ENCODE measurements at regions not wholly inside any gene's neighbourhood (a gene's known extent, or its start where the extent isn't known, plus 50 kb on each side); places are given as distances from the start of the nearest gene placed in this dataset.
"Not testable (repeated sequence)": the region's sequence is repeated elsewhere in the genome, so short reads cannot be mapped to it uniquely, and the experiment has no call there.

- peaks cover 37% of the 10 kb centered on the region for H3K9me3 Mint-ChIP-seq
- H3K36me3 Mint-ChIP-seq (ENCODE audit: low read depth), result no peaks in the 10 kb centered on the region
- H3K4me1 Mint-ChIP-seq (ENCODE audit: low read depth), result no peaks in the 10 kb centered on the region
- H3K27ac Mint-ChIP-seq, result no peak overlapping the region
- no peaks in the 10 kb centered on the region for H3K27me3 Mint-ChIP-seq (ENCODE audit: low read depth)
- intact Hi-C loops (cut with micrococcal nuclease), result no loop called here
- no peak overlapping the region for H3K4me3 Mint-ChIP-seq (ENCODE audit: low read depth)
- DNase-seq (ENCODE audit: low spot score), result no peak
Observed at GRCh38 chr5:2549354-2549753, 202.1 kb downstream of the IRX2 start.

DNA sequence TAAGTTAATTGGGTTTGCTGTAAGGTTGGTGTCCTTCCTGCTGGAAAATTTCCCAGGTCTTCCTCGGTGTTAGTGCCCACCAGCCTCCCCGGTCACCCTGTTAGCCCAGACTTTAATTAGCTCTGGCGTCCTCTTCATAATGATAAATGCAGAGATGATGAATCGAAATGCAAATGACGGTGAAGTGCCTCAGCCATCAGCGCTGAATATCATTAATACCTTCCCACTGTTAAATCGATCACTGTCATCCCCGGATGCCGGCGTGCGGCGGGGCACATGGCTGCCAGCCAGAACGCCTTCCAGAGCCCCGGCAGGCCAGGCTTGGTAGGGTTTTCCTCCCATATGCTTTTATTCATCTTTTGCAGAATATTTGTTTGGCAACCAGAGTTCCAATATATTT is 204.5 kb downstream of the IRX2 start:
- intact Hi-C loops (cut with micrococcal nuclease), result no loop called here
- H3K36me3 Mint-ChIP-seq (ENCODE audit: low read depth), result no peaks in the 10 kb centered on the region
- no peak for DNase-seq (ENCODE audit: low spot score)
- H3K27ac Mint-ChIP-seq, result no peak overlapping the region
- H3K4me1 Mint-ChIP-seq (ENCODE audit: low read depth), result no peaks in the 10 kb centered on the region
- no peaks in the 10 kb centered on the region for H3K27me3 Mint-ChIP-seq (ENCODE audit: low read depth)
- peaks cover 19% of the 10 kb centered on the region for H3K9me3 Mint-ChIP-seq
- H3K4me3 Mint-ChIP-seq (ENCODE audit: low read depth), result no peak overlapping the region

GRCh38 chr5:2544003-2544402 is 207.5 kb downstream of the IRX2 start:
- Mint-ChIP-seq H3K27me3 (ENCODE audit: low read depth) (no peaks in the 10 kb centered on the region), H3K27ac (no peak overlapping the region), H3K9me3 (peaks cover 33% of the 10 kb centered on the region), H3K4me3 (ENCODE audit: low read depth) (no peak overlapping the region), H3K36me3 (ENCODE audit: low read depth) (no peaks in the 10 kb centered on the region), H3K4me1 (ENCODE audit: low read depth) (no peaks in the 10 kb centered on the region)
- no peak for DNase-seq (ENCODE audit: low spot score)
- intact Hi-C loops (cut with micrococcal nuclease), result no loop called here

GRCh38 chr5:2542821-2543220 is 208.7 kb downstream of the IRX2 start:
- no peak overlapping the region for H3K4me3 Mint-ChIP-seq (ENCODE audit: low read depth)

DNA sequence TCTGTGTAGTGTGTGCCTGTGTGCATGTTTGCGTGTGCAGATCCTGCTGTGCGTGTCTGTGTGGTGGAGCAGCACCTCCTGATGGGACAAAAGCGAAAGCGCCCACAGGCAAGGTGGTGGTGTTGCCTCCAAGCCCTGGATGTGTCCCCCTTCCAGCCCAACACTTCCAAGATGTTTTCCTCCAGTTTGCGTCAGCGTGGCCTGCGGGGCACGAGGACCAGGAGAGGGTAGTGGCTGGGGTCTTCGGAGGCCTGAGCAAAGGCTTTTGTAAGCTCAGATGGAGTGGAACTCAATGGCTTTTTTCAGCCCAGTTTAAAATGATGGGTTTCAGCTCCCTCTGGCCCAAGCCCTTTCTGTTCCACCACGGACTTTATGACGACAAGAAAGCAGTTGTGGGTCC is 209.5 kb downstream of the IRX2 start:
- Mint-ChIP-seq H3K36me3 (ENCODE audit: low read depth) (no peaks in the 10 kb centered on the region), H3K4me3 (ENCODE audit: low read depth) (no peak overlapping the region), H3K4me1 (ENCODE audit: low read depth) (no peaks in the 10 kb centered on the region), H3K27me3 (ENCODE audit: low read depth) (no peaks in the 10 kb centered on the region), H3K9me3 (peaks cover 25% of the 10 kb centered on the region), H3K27ac (no peak overlapping the region)
- intact Hi-C loops (cut with micrococcal nuclease), result no loop called here
- DNase-seq (ENCODE audit: low spot score), result no peak

More at GRCh38 chr5:2542821-2543220, 208.7 kb downstream of the IRX2 start:
- no peak for DNase-seq (ENCODE audit: low spot score)
- no peaks in the 10 kb centered on the region for H3K4me1 Mint-ChIP-seq (ENCODE audit: low read depth)
- H3K36me3 Mint-ChIP-seq (ENCODE audit: low read depth), result no peaks in the 10 kb centered on the region
- peaks cover 25% of the 10 kb centered on the region for H3K9me3 Mint-ChIP-seq
- no peaks in the 10 kb centered on the region for H3K27me3 Mint-ChIP-seq (ENCODE audit: low read depth)
- intact Hi-C loops (cut with micrococcal nuclease), result no loop called here
- H3K27ac Mint-ChIP-seq, result no peak overlapping the region

GRCh38 chr5:2538169-2538568 is 213.3 kb downstream of the IRX2 start:
- H3K27ac Mint-ChIP-seq, result no peak overlapping the region
- no peak overlapping the region for H3K4me3 Mint-ChIP-seq (ENCODE audit: low read depth)
- intact Hi-C loops (cut with micrococcal nuclease), result no loop called here
- H3K27me3 Mint-ChIP-seq (ENCODE audit: low read depth), result no peaks in the 10 kb centered on the region
- H3K36me3 Mint-ChIP-seq (ENCODE audit: low read depth), result no peaks in the 10 kb centered on the region
- DNase-seq (ENCODE audit: low spot score), result no peak
- H3K9me3 Mint-ChIP-seq, result peaks cover 21% of the 10 kb centered on the region
- no peaks in the 10 kb centered on the region for H3K4me1 Mint-ChIP-seq (ENCODE audit: low read depth)

GRCh38 chr5:2537378-2538145 is 213.9 kb downstream of the IRX2 start:
- DNase-seq (ENCODE audit: low spot score), result no peak
- Mint-ChIP-seq H3K27me3 (ENCODE audit: low read depth) (no peaks in the 10 kb centered on the region), H3K27ac (no peak overlapping the region), H3K4me1 (ENCODE audit: low read depth) (no peaks in the 10 kb centered on the region), H3K4me3 (ENCODE audit: low read depth) (no peak overlapping the region), H3K9me3 (peaks cover 25% of the 10 kb centered on the region), H3K36me3 (ENCODE audit: low read depth) (no peaks in the 10 kb centered on the region)
- intact Hi-C loops (cut with micrococcal nuclease), result no loop called here

DNA sequence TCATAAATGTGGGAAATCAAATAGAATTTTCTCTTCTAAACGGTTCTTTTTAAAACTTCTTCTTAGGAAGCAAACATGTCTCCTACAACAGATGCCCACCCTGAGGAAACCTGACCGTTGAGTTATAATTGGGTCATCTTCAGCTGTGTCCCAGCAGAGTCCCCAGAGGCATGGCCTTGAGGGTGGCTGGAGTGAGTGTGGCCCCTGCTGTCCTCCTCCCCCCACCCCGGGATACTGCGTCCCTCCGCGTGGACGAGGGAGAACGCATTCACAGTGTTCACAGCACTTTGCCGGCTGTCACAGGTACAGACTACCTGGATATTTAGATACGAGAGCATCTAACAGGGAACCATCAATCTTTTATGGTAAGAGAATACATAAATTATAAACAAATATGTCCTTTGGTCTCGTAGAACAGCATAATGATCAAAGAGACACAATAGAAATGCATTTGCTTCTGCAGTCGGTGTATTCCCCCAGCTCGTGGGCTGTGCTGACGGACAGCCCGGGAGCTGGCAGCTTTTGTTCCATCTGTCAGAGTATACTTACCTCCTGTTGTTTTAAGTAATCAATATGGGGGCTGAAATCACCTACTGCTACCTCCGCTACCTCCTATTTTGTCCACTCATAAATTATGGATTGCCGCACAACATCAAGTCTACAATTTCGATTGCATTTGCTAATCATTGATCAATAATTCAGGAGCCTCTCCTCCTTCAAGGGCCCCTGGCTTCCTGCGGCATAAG is 214.7 kb downstream of the IRX2 start:
- Mint-ChIP-seq H3K36me3 (ENCODE audit: low read depth) (no peaks in the 10 kb centered on the region), H3K4me1 (ENCODE audit: low read depth) (no peaks in the 10 kb centered on the region), H3K9me3 (peaks cover 24% of the 10 kb centered on the region), H3K27me3 (ENCODE audit: low read depth) (no peaks in the 10 kb centered on the region), H3K27ac (no peak overlapping the region), H3K4me3 (ENCODE audit: low read depth) (no peak overlapping the region)
- intact Hi-C loops (cut with micrococcal nuclease), result no loop called here
- no peak for DNase-seq (ENCODE audit: low spot score)

GRCh38 chr5:2534970-2535369 is 216.5 kb downstream of the IRX2 start:
- intact Hi-C loops (cut with micrococcal nuclease), result no loop called here
- no peaks in the 10 kb centered on the region for H3K4me1 Mint-ChIP-seq (ENCODE audit: low read depth)
- no peak overlapping the region for H3K4me3 Mint-ChIP-seq (ENCODE audit: low read depth)

GRCh38 chr5:2534251-2534650 is 217.2 kb downstream of the IRX2 start:
- H3K27ac Mint-ChIP-seq, result no peak overlapping the region
- no peaks in the 10 kb centered on the region for H3K4me1 Mint-ChIP-seq (ENCODE audit: low read depth)
- DNase-seq (ENCODE audit: low spot score), result no peak
- intact Hi-C loops (cut with micrococcal nuclease), result no loop called here
- no peaks in the 10 kb centered on the region for H3K27me3 Mint-ChIP-seq (ENCODE audit: low read depth)
- no peaks in the 10 kb centered on the region for H3K36me3 Mint-ChIP-seq (ENCODE audit: low read depth)
- peaks cover 7% of the 10 kb centered on the region for H3K9me3 Mint-ChIP-seq
- no peak overlapping the region for H3K4me3 Mint-ChIP-seq (ENCODE audit: low read depth)

More at GRCh38 chr5:2534970-2535369, 216.5 kb downstream of the IRX2 start:
- DNase-seq (ENCODE audit: low spot score), result no peak
- Mint-ChIP-seq H3K27ac (no peak overlapping the region), H3K36me3 (ENCODE audit: low read depth) (no peaks in the 10 kb centered on the region), H3K9me3 (peaks cover 12% of the 10 kb centered on the region), H3K27me3 (ENCODE audit: low read depth) (no peaks in the 10 kb centered on the region)

GRCh38 chr5:2533848-2534247 is 217.6 kb downstream of the IRX2 start:
- DNase-seq (ENCODE audit: low spot score); H3K36me3 Mint-ChIP-seq (ENCODE audit: low read depth); H3K4me3 Mint-ChIP-seq (ENCODE audit: low read depth); H3K4me1 Mint-ChIP-seq (ENCODE audit: low read depth); H3K27ac Mint-ChIP-seq; H3K9me3 Mint-ChIP-seq; intact Hi-C loops (cut with micrococcal nuclease); H3K27me3 Mint-ChIP-seq (ENCODE audit: low read depth): not testable (repeated sequence)

- Mint-ChIP-seq H3K4me3 (ENCODE audit: low read depth) (no peak overlapping the region), H3K27ac (no peak overlapping the region), H3K27me3 (ENCODE audit: low read depth) (no peaks in the 10 kb centered on the region), H3K4me1 (ENCODE audit: low read depth) (no peaks in the 10 kb centered on the region), H3K36me3 (ENCODE audit: low read depth) (no peaks in the 10 kb centered on the region), H3K9me3 (peaks cover 10% of the 10 kb centered on the region)
- DNase-seq (ENCODE audit: low spot score), result no peak
- intact Hi-C loops (cut with micrococcal nuclease), result no loop called here
Observed at GRCh38 chr5:2532809-2533208, 218.7 kb downstream of the IRX2 start.

GRCh38 chr5:2531318-2531717 is 220.2 kb downstream of the IRX2 start:
- intact Hi-C loops (cut with micrococcal nuclease), result no loop called here
- Mint-ChIP-seq H3K36me3 (ENCODE audit: low read depth) (no peaks in the 10 kb centered on the region), H3K4me3 (ENCODE audit: low read depth) (no peak overlapping the region)

More at GRCh38 chr5:2531318-2531717, 220.2 kb downstream of the IRX2 start:
- DNase-seq (ENCODE audit: low spot score), result no peak
- Mint-ChIP-seq H3K4me1 (ENCODE audit: low read depth) (no peaks in the 10 kb centered on the region), H3K9me3 (peaks cover 12% of the 10 kb centered on the region), H3K27ac (no peak overlapping the region), H3K27me3 (ENCODE audit: low read depth) (no peaks in the 10 kb centered on the region)

All from activated T-helper 2 cell treated with anti-CD3 and anti-CD28 coated beads, Interferon-gamma antibody, Interleukin-2, Interleukin-4, amounts not matched to agents 10 μg/mL and 5 μg/mL and 100 μg/mL, durations not matched to agents 14 hours and 24 hours and 36 hours (primary cell).